K562 (cell line): ENCODE measurements at regions not wholly inside any gene's neighbourhood (a gene's known extent, or its start where the extent isn't known, plus 50 kb on each side); places are given as distances from the start of the nearest gene placed in this dataset.

ENCODE experiments used
- CSDE1 ChIP-seq, 2 experiments: fragments of 450-650 bp; IDR thresholded peaks; 2 replicates each; pipeline ENCODE4 v1.6.1; 2016; ENCODE audit warnings: mild to moderate bottlenecking in 1 of 2
- JUND ChIP-seq, 2 experiments: IDR thresholded peaks; 2 replicates in 1 of 2; 3 replicates in 1 of 2; pipeline ENCODE4 v1.6.1; 2011; ENCODE audit warnings: borderline replicate concordance in 2 of 2, low read depth in 2 of 2, low read length in 2 of 2, improper control_type of control experiment in 1 of 2, missing biosample characterization in 1 of 2, missing genetic modification characterization in 1 of 2, missing genetic modification reagents in 1 of 2
- RFX5 ChIP-seq: IDR thresholded peaks from 2 replicates; pipeline ENCODE4 v1.6.1; 2011; ENCODE audit warnings: low read depth, mild to moderate bottlenecking, improper control_type of control experiment, low read length
- ZNF778 ChIP-seq: fragments of 450-650 bp; formaldehyde crosslinking; IDR thresholded peaks from 2 replicates; pipeline ENCODE4 v1.4.0; 2020; ENCODE audit warnings: mild to moderate bottlenecking, moderate library complexity
- TF ChIP-seq, protein P1 (sequence below), 2 experiments: IDR thresholded peaks; 2 replicates each; pipeline ENCODE4 v1.6.1; 2011; ENCODE audit warnings: borderline replicate concordance in 1 of 2, control low read depth in 1 of 2, low read depth in 1 of 2, low read length in 1 of 2, mild to moderate bottlenecking in 1 of 2, mixed read lengths in 1 of 2, moderate library complexity in 1 of 2; ENCODE audit not compliant: insufficient read depth in 1 of 2, insufficient read length in 1 of 2, poor library complexity in 1 of 2, severe bottlenecking in 1 of 2; ENCODE audit errors: extremely low read depth in 1 of 2
- TF ChIP-seq, protein P2 (sequence below): sonication (generic); formaldehyde crosslinking; IDR thresholded peaks from 2 replicates; pipeline ENCODE4 v1.8.1; 2023; ENCODE audit warnings: mild to moderate bottlenecking, missing genetic modification reagents
- TF ChIP-seq, protein P3 (sequence below): fragments of 450-650 bp; IDR thresholded peaks from 2 replicates; pipeline ENCODE4 v1.6.1; 2016; ENCODE audit warnings: low read depth, mild to moderate bottlenecking, moderate library complexity

DNA sequence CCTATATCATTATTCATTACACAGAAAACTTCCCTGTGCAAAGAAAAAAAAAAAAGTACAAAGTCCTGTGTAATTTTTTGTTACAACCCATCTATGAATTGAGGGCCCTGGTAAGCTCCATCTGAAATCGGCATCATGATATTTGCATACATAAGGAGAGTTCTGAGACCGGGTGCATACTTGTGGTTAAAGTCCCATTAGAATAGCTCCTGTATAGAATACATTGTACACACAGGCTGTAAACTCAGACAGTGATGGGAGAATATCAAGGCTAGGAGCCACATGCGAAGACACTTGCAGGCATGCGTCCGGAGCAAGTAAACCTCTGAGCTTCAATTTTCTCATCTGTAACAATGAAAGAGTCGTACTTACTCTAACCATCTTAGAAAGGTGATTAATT, 353.2 kb downstream of the ETS1 start (continued):
- TF ChIP-seq, protein P1, sequence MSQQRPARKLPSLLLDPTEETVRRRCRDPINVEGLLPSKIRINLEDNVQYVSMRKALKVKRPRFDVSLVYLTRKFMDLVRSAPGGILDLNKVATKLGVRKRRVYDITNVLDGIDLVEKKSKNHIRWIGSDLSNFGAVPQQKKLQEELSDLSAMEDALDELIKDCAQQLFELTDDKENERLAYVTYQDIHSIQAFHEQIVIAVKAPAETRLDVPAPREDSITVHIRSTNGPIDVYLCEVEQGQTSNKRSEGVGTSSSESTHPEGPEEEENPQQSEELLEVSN (IDR thresholded peaks at IDR 0.05; ENCODE audit: borderline replicate concordance in 1 of 2, extremely low read depth in 1 of 2, insufficient read depth in 1 of 2, insufficient read length in 1 of 2, low read depth in 1 of 2, low read length in 1 of 2, poor library complexity in 1 of 2, severe bottlenecking in 1 of 2) = no peak
- TF ChIP-seq, protein P2, sequence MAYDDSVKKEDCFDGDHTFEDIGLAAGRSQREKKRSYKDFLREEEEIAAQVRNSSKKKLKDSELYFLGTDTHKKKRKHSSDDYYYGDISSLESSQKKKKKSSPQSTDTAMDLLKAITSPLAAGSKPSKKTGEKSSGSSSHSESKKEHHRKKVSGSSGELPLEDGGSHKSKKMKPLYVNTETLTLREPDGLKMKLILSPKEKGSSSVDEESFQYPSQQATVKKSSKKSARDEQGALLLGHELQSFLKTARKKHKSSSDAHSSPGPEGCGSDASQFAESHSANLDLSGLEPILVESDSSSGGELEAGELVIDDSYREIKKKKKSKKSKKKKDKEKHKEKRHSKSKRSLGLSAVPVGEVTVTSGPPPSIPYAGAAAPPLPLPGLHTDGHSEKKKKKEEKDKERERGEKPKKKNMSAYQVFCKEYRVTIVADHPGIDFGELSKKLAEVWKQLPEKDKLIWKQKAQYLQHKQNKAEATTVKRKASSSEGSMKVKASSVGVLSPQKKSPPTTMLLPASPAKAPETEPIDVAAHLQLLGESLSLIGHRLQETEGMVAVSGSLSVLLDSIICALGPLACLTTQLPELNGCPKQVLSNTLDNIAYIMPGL (CRISPR knock-in tag) = no peak
- TF ChIP-seq JUND (IDR thresholded peaks at IDR 0.05; ENCODE audit: borderline replicate concordance, low read depth, low read length) (no peak), JUND (tag; IDR thresholded peaks at IDR 0.05; ENCODE audit: borderline replicate concordance, low read depth, low read length) (no peak), CSDE1 (IDR thresholded peaks at IDR 0.05) (no peak), ZNF778 (CRISPR knock-in tag) (no peak), RFX5 (no peak)
- TF ChIP-seq, protein P3, sequence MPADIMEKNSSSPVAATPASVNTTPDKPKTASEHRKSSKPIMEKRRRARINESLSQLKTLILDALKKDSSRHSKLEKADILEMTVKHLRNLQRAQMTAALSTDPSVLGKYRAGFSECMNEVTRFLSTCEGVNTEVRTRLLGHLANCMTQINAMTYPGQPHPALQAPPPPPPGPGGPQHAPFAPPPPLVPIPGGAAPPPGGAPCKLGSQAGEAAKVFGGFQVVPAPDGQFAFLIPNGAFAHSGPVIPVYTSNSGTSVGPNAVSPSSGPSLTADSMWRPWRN = no peak
